H1 (cell line): ENCODE measurements at regions not wholly inside any gene's neighbourhood (a gene's known extent, or its start where the extent isn't known, plus 50 kb on each side); places are given as distances from the start of the nearest gene placed in this dataset.

Source experiments
- CTCF ChIA-PET: fragments of 300-600 bp; sonication (Branson Sonifier 250); formaldehyde crosslinking; loops from one replicate; lab custom pipeline; 2021; ENCODE audit not compliant: partially characterized antibody; lab: Charles Lee
- POLR2A ChIA-PET: fragments of 300-600 bp; sonication (Branson Sonifier 250); formaldehyde crosslinking; loops from one replicate; lab custom pipeline; 2021; ENCODE audit warnings: inconsistent platforms; ENCODE audit not compliant: partially characterized antibody; lab: Charles Lee
- DNase-seq, 2 experiments: peaks; one replicate each; pipeline versions ENCODE4 v3.0.0 to v3.0.0-alpha.2; 2010 to 2022; ENCODE audit warnings: low spot score in 2 of 2, low read depth in 1 of 2, mixed read lengths in 1 of 2
- FAIRE-seq: peaks from 2 replicates; lab custom pipeline; 2011; peaks lifted over from hg19 to GRCh38; lab: Jason Lieb, UNC
- H2AFZ ChIP-seq: 2 replicates; pipeline ENCODE4 v1.8.1; 2012; ENCODE audit warnings: low read length, inconsistent platforms
- H2AK5ac ChIP-seq: 2 replicates; pipeline ENCODE4 v1.6.1; 2013; ENCODE audit warnings: low read depth, low read length
- H2BK120ac ChIP-seq: replicated peaks from 2 replicates; pipeline ENCODE3; 2013; ENCODE audit warnings: low read depth, low read length, inconsistent platforms
- H2BK12ac ChIP-seq: 2 replicates; pipeline ENCODE4 v1.6.1; 2013; ENCODE audit warnings: low read depth, low read length
- H2BK15ac ChIP-seq: 2 replicates; pipeline ENCODE4 v1.6.1; 2013; ENCODE audit warnings: low read length
- H2BK20ac ChIP-seq: 2 replicates; pipeline ENCODE4 v1.6.1; 2013; ENCODE audit warnings: low read length
- H2BK5ac ChIP-seq: 2 replicates; pipeline ENCODE4 v1.6.1; 2013; ENCODE audit warnings: low read depth, low read length
- H3K14ac ChIP-seq: 2 replicates; pipeline ENCODE4 v1.6.1; 2013; ENCODE audit warnings: inconsistent platforms; ENCODE audit not compliant: insufficient read length
- H3K18ac ChIP-seq: 2 replicates; pipeline ENCODE4 v1.6.1; 2013; ENCODE audit warnings: low read length; ENCODE audit errors: extremely low read depth
- H3K23ac ChIP-seq: 2 replicates; pipeline ENCODE4 v1.6.1; 2013; ENCODE audit warnings: inconsistent platforms; ENCODE audit not compliant: insufficient read length
- H3K23me2 ChIP-seq: 2 replicates; pipeline ENCODE4 v1.6.1; 2013; ENCODE audit warnings: low read depth, low read length
- H3K27ac ChIP-seq: 2 replicates; pipeline ENCODE4 v1.6.1; 2011; ENCODE audit warnings: low read depth, low read length, inconsistent platforms
- H3K27me3 ChIP-seq, 4 experiments: replicated peaks in 1 of 4; 1 replicate in 1 of 4; 2 replicates in 3 of 4; pipeline versions ENCODE4 v1.6.1 to v1.8.1; 2011 to 2013; ENCODE audit warnings: low read length in 3 of 4, mild to moderate bottlenecking in 3 of 4, inconsistent platforms in 2 of 4, mixed read lengths in 2 of 4, moderate library complexity in 1 of 4; ENCODE audit not compliant: control insufficient read depth in 3 of 4, insufficient read depth in 3 of 4; ENCODE audit errors: extremely low read depth in 1 of 4
- H3K36me3 ChIP-seq, 4 experiments: 2 replicates each; pipeline versions ENCODE4 v1.6.1 to v1.8.1; 2011 to 2013; ENCODE audit warnings: mild to moderate bottlenecking in 4 of 4, low read length in 3 of 4, moderate library complexity in 2 of 4, control low read depth in 1 of 4, inconsistent platforms in 1 of 4; ENCODE audit not compliant: insufficient read depth in 4 of 4, control insufficient read depth in 2 of 4
- H3K4ac ChIP-seq: replicated peaks from 2 replicates; pipeline ENCODE3; 2013; ENCODE audit warnings: low read length, low read depth, mixed read lengths, inconsistent platforms; ENCODE audit not compliant: insufficient read length
- H3K4me1 ChIP-seq, 4 experiments: replicated peaks in 1 of 4; 1 replicate in 1 of 4; 2 replicates in 3 of 4; pipeline versions ENCODE4 v1.6.1 to v1.8.1; 2011 to 2013; ENCODE audit warnings: low read length in 3 of 4, inconsistent platforms in 2 of 4, mixed read lengths in 1 of 4; ENCODE audit not compliant: insufficient read depth in 4 of 4, control insufficient read depth in 3 of 4
- H3K4me2 ChIP-seq, 2 experiments: 2 replicates each; pipeline versions ENCODE4 v1.6.1 to v1.8.1; 2011 to 2013; ENCODE audit warnings: low read depth in 2 of 2, low read length in 2 of 2, control low read depth in 1 of 2, inconsistent platforms in 1 of 2, mild to moderate bottlenecking in 1 of 2; ENCODE audit not compliant: insufficient read depth in 1 of 2
- H3K4me3 ChIP-seq, 4 experiments: fragments of 200-600, 300-600 bp in 1 of 4; sonication (generic), shearing (Covaris generic), sonication (Bioruptor Twin) in 1 of 4; 2 replicates each; pipeline versions ENCODE4 v1.5.1 to v1.8.1; 2011 to 2016; ENCODE audit warnings: low read length in 4 of 4, low read depth in 3 of 4, control low read depth in 2 of 4, inconsistent platforms in 2 of 4, mild to moderate bottlenecking in 2 of 4, mixed read lengths in 1 of 4, moderate library complexity in 1 of 4; ENCODE audit not compliant: insufficient read depth in 2 of 4; ENCODE audit errors: extremely low read depth in 1 of 4
- H3K56ac ChIP-seq: replicated peaks from 2 replicates; pipeline ENCODE3; 2013; ENCODE audit warnings: low read depth, mild to moderate bottlenecking, mixed read lengths, low read length, inconsistent platforms; ENCODE audit not compliant: insufficient read length
- H3K79me1 ChIP-seq: 2 replicates; pipeline ENCODE4 v1.6.1; 2013; ENCODE audit warnings: low read depth, low read length, control low read depth
- H3K79me2 ChIP-seq, 2 experiments: 2 replicates each; pipeline versions ENCODE4 v1.6.1 to v1.8.1; 2012 to 2013; ENCODE audit warnings: low read length in 2 of 2, mild to moderate bottlenecking in 2 of 2, inconsistent platforms in 1 of 2; ENCODE audit not compliant: insufficient read depth in 2 of 2, control insufficient read depth in 1 of 2
- H3K9ac ChIP-seq, 4 experiments: replicated peaks in 1 of 4; 1 replicate in 1 of 4; 2 replicates in 3 of 4; pipeline versions ENCODE4 v1.6.1 to v1.8.1; 2011 to 2013; ENCODE audit warnings: low read depth in 3 of 4, low read length in 3 of 4, control low read depth in 2 of 4, mild to moderate bottlenecking in 2 of 4, moderate library complexity in 2 of 4, inconsistent platforms in 1 of 4; ENCODE audit errors: extremely low read depth in 1 of 4
- H3K9me3 ChIP-seq, 2 experiments: 2 replicates each; pipeline versions ENCODE4 v1.6.1 to v1.8.1; 2012 to 2013; ENCODE audit warnings: mild to moderate bottlenecking in 2 of 2, moderate library complexity in 2 of 2, control low read depth in 1 of 2, inconsistent platforms in 1 of 2, low read depth in 1 of 2, low read length in 1 of 2, mixed read lengths in 1 of 2; ENCODE audit not compliant: insufficient read depth in 2 of 2
- H4K20me1 ChIP-seq, 2 experiments: replicated peaks in 1 of 2; 2 replicates each; pipeline versions ENCODE3 to v1.8.1; 2011 to 2013; ENCODE audit warnings: inconsistent platforms in 2 of 2, low read length in 2 of 2, mild to moderate bottlenecking in 1 of 2; ENCODE audit not compliant: insufficient read depth in 2 of 2, control insufficient read depth in 1 of 2
- H4K5ac ChIP-seq: 2 replicates; pipeline ENCODE4 v1.6.1; 2013; ENCODE audit warnings: low read length, low read depth, mixed read lengths, inconsistent platforms; ENCODE audit not compliant: insufficient read length
- H4K8ac ChIP-seq: 2 replicates; pipeline ENCODE4 v1.8.0; 2013; ENCODE audit warnings: mild to moderate bottlenecking, moderate library complexity, low read length, inconsistent platforms; ENCODE audit not compliant: insufficient read depth; ENCODE audit errors: extremely low read depth
- H4K91ac ChIP-seq: replicated peaks from 2 replicates; pipeline ENCODE3; 2013; ENCODE audit warnings: low read length, mixed read lengths, inconsistent platforms; ENCODE audit not compliant: insufficient read length
- WGBS, 2 experiments: shearing (Covaris generic) in 1 of 2; methylation state at CpG; one replicate each; pipeline versions ENCODE4 v1.1.6 to v1.1.7; 2013 to 2015; ENCODE audit warnings: low lambda C conversion rate in 2 of 2, mixed read lengths in 2 of 2, inconsistent platforms in 1 of 2, low coverage in 1 of 2, missing lambda C conversion rate in 1 of 2; ENCODE audit not compliant: insufficient replicate concordance in 2 of 2, insufficient coverage in 1 of 2, insufficient read length in 1 of 2; ENCODE audit errors: extremely low coverage in 1 of 2, missing lambda C conversion rate in 1 of 2; 5-methylcytosine and 5-hydroxymethylcytosine counted together

DNA sequence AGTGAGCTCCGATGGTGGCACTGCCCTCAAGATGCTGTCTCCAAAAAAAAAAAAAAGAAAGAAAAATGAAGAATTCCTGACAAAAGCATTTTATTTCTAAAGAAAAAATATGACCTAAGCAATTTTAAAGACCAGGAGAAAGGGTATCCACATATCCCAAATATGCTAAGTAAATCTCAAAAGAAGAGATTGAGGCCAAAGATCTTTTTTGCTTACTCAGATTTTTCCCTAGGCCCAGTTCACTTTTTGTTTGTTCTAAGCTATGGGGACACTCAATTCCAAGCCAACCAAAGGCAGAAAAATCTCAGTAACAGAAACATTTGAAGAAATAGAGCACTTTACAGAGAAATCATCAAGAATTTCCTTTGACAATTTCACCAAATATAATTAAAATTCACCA is 150.8 kb downstream of the SOX9 start:
- no peak overlapping the region for H3K4ac ChIP-seq
- H3K27me3 ChIP-seq: no peaks in the 10 kb centered on the region; a peak in 1 of 7 replicates
- H2BK20ac ChIP-seq: no peak overlapping the region
- no peak overlapping the region for H2AK5ac ChIP-seq
- no peaks in the 10 kb centered on the region for H3K36me3 ChIP-seq
- no peak overlapping the region for H3K14ac ChIP-seq
- no peak overlapping the region for H4K91ac ChIP-seq
- H2BK5ac ChIP-seq: no peak overlapping the region
- no peaks in the 10 kb centered on the region for H3K9me3 ChIP-seq
- H3K4me1 ChIP-seq: peaks cover 0 to 12% (median 3%) of the 10 kb centered on the region in 4 experiments; a peak in 4 of 7 replicates
- H2BK15ac ChIP-seq: no peak overlapping the region
- H2AFZ ChIP-seq: no peak overlapping the region
- H3K23ac ChIP-seq: no peak overlapping the region
- 100% methylated on average over 1 of the region's 1 CpG; no CpG with 5 or more reads in 1 of the 2 experiments for WGBS, 2 experiments
- H3K4me3 ChIP-seq: no peak overlapping the region
- ChIA-PET POLR2A (no interaction called here), CTCF (interaction anchor here (0.6 to 0.8 kb wide), 2 partner anchors 11 to 704 kb away, joined by 3 read pairs; no protein-coding TSS in a partner anchor)
- no peak overlapping the region for H3K4me2 ChIP-seq
- no peak overlapping the region for H4K8ac ChIP-seq
- H2BK12ac ChIP-seq: no peak overlapping the region
- no peak overlapping the region for H3K56ac ChIP-seq
- H4K20me1 ChIP-seq: no peaks in the 10 kb centered on the region
- H3K9ac ChIP-seq: no peak overlapping the region
- H3K23me2 ChIP-seq: no peaks in the 10 kb centered on the region
- H3K79me2 ChIP-seq: no peaks in the 10 kb centered on the region
- no peak overlapping the region for H2BK120ac ChIP-seq
- no peak for FAIRE-seq
- H3K18ac ChIP-seq: no peak overlapping the region
- no peak overlapping the region for H4K5ac ChIP-seq
- H3K27ac ChIP-seq: no peak overlapping the region
- no peaks in the 10 kb centered on the region for H3K79me1 ChIP-seq
- no peak for DNase-seq
